Adrenal gland (tissue), 9 donors: ENCODE measurements at regions not wholly inside any gene's neighbourhood (a gene's known extent, or its start where the extent isn't known, plus 50 kb on each side); places are given as distances from the start of the nearest gene placed in this dataset.

ENCODE experiments used
- DNase-seq, 7 donors: peaks; one replicate each; pipeline ENCODE4 v3.0.0-alpha.2; 2019 to 2020
- H3K27ac ChIP-seq, 5 donors: fragments of 200-600 bp; sonication (generic) in 4 of 5; 1 replicate in 3 of 5; 2 replicates in 2 of 5; pipeline versions ENCODE4 v1.5.1 to v1.8.0; 2016 to 2020; ENCODE audit warnings: mild to moderate bottlenecking in 1 of 5
- H3K27me3 ChIP-seq: fragments of 200-600 bp; 2 replicates; pipeline ENCODE4 v1.8.0; 2021
- H3K36me3 ChIP-seq, 2 donors: fragments of 200-600 bp; replicated peaks in 1 of 2; 1 replicate in 1 of 2; 2 replicates in 1 of 2; pipeline versions ENCODE4 v1.5.1 to v1.8.0; 2018 to 2022
- H3K4me1 ChIP-seq, 2 donors: fragments of 200-600 bp; replicated peaks in 1 of 2; 1 replicate in 1 of 2; 2 replicates in 1 of 2; pipeline versions ENCODE4 v1.5.1 to v1.8.0; 2018 to 2021
- H3K4me3 ChIP-seq, 4 donors: fragments of 200-600 bp; sonication (generic) in 3 of 4; one replicate each; pipeline ENCODE4 v1.5.1; 2016 to 2018
- H3K9me3 ChIP-seq, 3 donors: fragments of 200-600 bp; sonication (generic) in 1 of 3; replicated peaks in 1 of 3; 1 replicate in 2 of 3; 2 replicates in 1 of 3; pipeline versions ENCODE4 v1.5.1 to v1.8.0; 2016 to 2021
- CTCF ChIP-seq, 6 experiments: fragments of 450-650 bp in 4 of 6; fragments of 200-600 bp in 2 of 6; sonication (generic) in 1 of 6; IDR thresholded peaks; 1 replicate in 5 of 6; 2 replicates in 1 of 6; pipeline versions ENCODE4 v1.5.1 to v1.8.0; 2016 to 2021; ENCODE audit warnings: antibody characterized with exemption in 6 of 6, mild to moderate bottlenecking in 2 of 6, moderate library complexity in 1 of 6
- POLR2A ChIP-seq, 2 donors: fragments of 450-650 bp; IDR thresholded peaks; one replicate each; pipeline ENCODE4 v1.6.1; 2017; ENCODE audit warnings: antibody characterized with exemption in 2 of 2, mild to moderate bottlenecking in 2 of 2, moderate library complexity in 1 of 2
- WGBS, 4 donors: extraction: QIAGEN DNeasy Blood & Tissue Kit in 2 of 4; methylation state at CpG; one replicate each; pipeline versions ENCODE4 v1.1.5 to v1.1.7; 2013 to 2017; 5-methylcytosine and 5-hydroxymethylcytosine counted together
- intact Hi-C, 2 donors: fragments of 100-400 bp; cut with DNase I; formaldehyde crosslinking; loops; one replicate each; pipeline versions ENCODE4 v1.14.1 to v1.15.0; 2022 to 2023
- donor health status: healthy with polysubstance abuse.
- donor health status: Bipolar disorder and iron deficiency.
- donor health status: DM: yes; HTN: yes; CAD: no.
- donor health status: DM: no; HTN: no; CAD: no.
- donor health status: DM: no; HTN: no; CAD: no.

GRCh38 chr7:23981758-23982157 lies 271.7 kb downstream of the STK31 start:
- TF ChIP-seq CTCF (IDR thresholded peaks at IDR 0.05) (no peak), POLR2A (IDR thresholded peaks at IDR 0.05) (no peak)
- no peak overlapping the region for H3K27ac ChIP-seq
- no peaks in the 10 kb centered on the region for H3K4me1 ChIP-seq
- no peak for DNase-seq
- 47 to 68% (median 62%) methylated on average over 3 of the region's 3 CpGs for WGBS, 4 donors
- no peaks in the 10 kb centered on the region for H3K36me3 ChIP-seq
- H3K27me3 ChIP-seq, result no peaks in the 10 kb centered on the region
- no peak overlapping the region for H3K4me3 ChIP-seq
- intact Hi-C loops, result no loop called here
- peaks cover 0 to 7% (median 4%) of the 10 kb centered on the region in 3 donors for H3K9me3 ChIP-seq

- DNase-seq, result no peak
- H3K4me3 ChIP-seq, result no peak overlapping the region
- H3K4me1 ChIP-seq, result no peaks in the 10 kb centered on the region
- H3K27ac ChIP-seq, result no peak overlapping the region
- TF ChIP-seq POLR2A (IDR thresholded peaks at IDR 0.05), result no peak
- no peak for TF ChIP-seq CTCF (IDR thresholded peaks at IDR 0.05)
- no peaks in the 10 kb centered on the region for H3K27me3 ChIP-seq
- H3K9me3 ChIP-seq, result no peaks in the 10 kb centered on the region
- no peaks in the 10 kb centered on the region for H3K36me3 ChIP-seq
- intact Hi-C loops, result no loop called here
- WGBS, 4 donors, result 43 to 72% (median 60%) methylated on average over 1 of the region's 1 CpG
Observed at GRCh38 chr7:24005517-24005916, 278.5 kb upstream of the NPY start.

- Histone ChIP-seq H3K4me1 (no peaks in the 10 kb centered on the region), H3K36me3 (no peaks in the 10 kb centered on the region), H3K9me3 (no peaks in the 10 kb centered on the region), H3K4me3 (no peak overlapping the region), H3K27me3 (no peaks in the 10 kb centered on the region), H3K27ac (no peak overlapping the region)
- TF ChIP-seq POLR2A (IDR thresholded peaks at IDR 0.05) (no peak), CTCF (IDR thresholded peaks at IDR 0.05) (no peak)
- intact Hi-C loops, result no loop called here
- DNase-seq, result no peak
- WGBS, 4 donors, result 39 to 70% (median 59%) methylated on average over 1 of the region's 1 CpG
Observed at GRCh38 chr7:24010495-24010894, 273.5 kb upstream of the NPY start.

- Histone ChIP-seq H3K4me3 (no peak overlapping the region), H3K9me3 (no peaks in the 10 kb centered on the region), H3K27ac (no peak overlapping the region), H3K36me3 (no peaks in the 10 kb centered on the region), H3K4me1 (no peaks in the 10 kb centered on the region), H3K27me3 (no peaks in the 10 kb centered on the region)
- intact Hi-C loops, result no loop called here
- DNase-seq, result no peak
- 88 to 100% (median 93%) methylated on average over 1 of the region's 1 CpG for WGBS, 4 donors
- TF ChIP-seq CTCF (IDR thresholded peaks at IDR 0.05), result no peak
Observed at GRCh38 chr7:24017519-24017918, 266.5 kb upstream of the NPY start.
